ENCODE measurements at regions not wholly inside any gene's neighbourhood (a gene's known extent, or its start where the extent isn't known, plus 50 kb on each side); places are given as distances from the start of the nearest gene placed in this dataset.
A peak's percentile ranks its signal among the peaks of the same experiment; 100 is the strongest.

GRCh38 chr3:99250821-99251355 is 349.4 kb upstream of the DCBLD2 start:
- DNase-seq (ENCODE audit: low read depth, low spot score) = peak; percentile 59
- H3K4me3 ChIP-seq (ENCODE audit: low read depth, low read length) = no peak overlapping the region
- in situ Hi-C loops (cut with HindIII; ENCODE audit: low sequenced_read_pairs) = no loop called here
- TF ChIP-seq CTCF (IDR thresholded peaks at IDR 0.05; ENCODE audit: low read depth, low read length) = no peak

GRCh38 chr3:99250272-99250671 is 348.8 kb upstream of the DCBLD2 start:
- in situ Hi-C loops (cut with HindIII; ENCODE audit: low sequenced_read_pairs) = no loop called here
- no peak overlapping the region for H3K4me3 ChIP-seq (ENCODE audit: low read depth, low read length)
- TF ChIP-seq CTCF (IDR thresholded peaks at IDR 0.05; ENCODE audit: low read depth, low read length) = no peak
- peak; percentile 87 for DNase-seq (ENCODE audit: low read depth, low spot score)

- TF ChIP-seq CTCF (IDR thresholded peaks at IDR 0.05; ENCODE audit: low read depth, low read length) = no peak
Measured at GRCh38 chr3:99249627-99250026, 348.1 kb upstream of the DCBLD2 start.

GRCh38 chr3:99248913-99249312 is 347.4 kb upstream of the DCBLD2 start:
- DNase-seq (ENCODE audit: low read depth, low spot score) = peak; percentile 27
- TF ChIP-seq CTCF (IDR thresholded peaks at IDR 0.05; ENCODE audit: low read depth, low read length) = no peak
- no peak overlapping the region for H3K4me3 ChIP-seq (ENCODE audit: low read depth, low read length)
- in situ Hi-C loops (cut with HindIII; ENCODE audit: low sequenced_read_pairs) = no loop called here

More at GRCh38 chr3:99249627-99250026, 348.1 kb upstream of the DCBLD2 start:
- in situ Hi-C loops (cut with HindIII; ENCODE audit: low sequenced_read_pairs) = no loop called here
- peak; percentile 81 for DNase-seq (ENCODE audit: low read depth, low spot score)
- H3K4me3 ChIP-seq (ENCODE audit: low read depth, low read length) = no peak overlapping the region

- in situ Hi-C loops (cut with HindIII; ENCODE audit: low sequenced_read_pairs) = no loop called here
- no peak overlapping the region for H3K4me3 ChIP-seq (ENCODE audit: low read depth, low read length)
- no peak for TF ChIP-seq CTCF (IDR thresholded peaks at IDR 0.05; ENCODE audit: low read depth, low read length)
- DNase-seq (ENCODE audit: low read depth, low spot score) = peak; percentile 37
Measured at GRCh38 chr3:99248130-99248529, 346.6 kb upstream of the DCBLD2 start.

GRCh38 chr3:99246010-99246654 is 344.6 kb upstream of the DCBLD2 start:
- in situ Hi-C loops (cut with HindIII; ENCODE audit: low sequenced_read_pairs) = no loop called here
- DNase-seq (ENCODE audit: low read depth, low spot score) = peak; percentile 57
- no peak overlapping the region for H3K4me3 ChIP-seq (ENCODE audit: low read depth, low read length)
- no peak for TF ChIP-seq CTCF (IDR thresholded peaks at IDR 0.05; ENCODE audit: low read depth, low read length)
